CD14-positive monocyte (primary cell): ENCODE measurements at regions not wholly inside any gene's neighbourhood (a gene's known extent, or its start where the extent isn't known, plus 50 kb on each side); places are given as distances from the start of the nearest gene placed in this dataset.

Source experiments
- DNase-seq, 3 donors: peaks; one replicate each; pipeline ENCODE4 v3.0.0-alpha.2; 2011 to 2022
- H2AFZ ChIP-seq: 2 replicates; pipeline ENCODE4 v1.6.0; 2012; ENCODE audit warnings: mild to moderate bottlenecking, low read depth, low read length, inconsistent platforms; ENCODE audit not compliant: insufficient read depth, poor library complexity, severe bottlenecking
- H3K27ac ChIP-seq, 2 donors: 1 replicate in 1 of 2; 2 replicates in 1 of 2; pipeline ENCODE4 v1.5.1; 2012 to 2013; ENCODE audit warnings: low read length in 2 of 2, control low read depth in 1 of 2, inconsistent platforms in 1 of 2, low read depth in 1 of 2, mild to moderate bottlenecking in 1 of 2
- H3K27me3 ChIP-seq, 2 donors: one replicate each; pipeline versions ENCODE4 v1.6.0 to v1.6.1; 2011 to 2013; ENCODE audit warnings: low read length in 2 of 2; ENCODE audit not compliant: control insufficient read depth in 2 of 2, insufficient read depth in 2 of 2
- H3K36me3 ChIP-seq, 2 donors: replicated peaks in 1 of 2; 1 replicate in 1 of 2; 2 replicates in 1 of 2; pipeline versions ENCODE4 v1.5.1 to v1.6.1; 2012 to 2013; ENCODE audit warnings: low read length in 2 of 2, control low read depth in 1 of 2, inconsistent platforms in 1 of 2, mild to moderate bottlenecking in 1 of 2; ENCODE audit not compliant: insufficient read depth in 2 of 2, control insufficient read depth in 1 of 2
- H3K4me1 ChIP-seq, 2 donors: 1 replicate in 1 of 2; 2 replicates in 1 of 2; pipeline versions ENCODE4 v1.5.1 to v1.6.1; 2012 to 2013; ENCODE audit warnings: low read length in 2 of 2, control low read depth in 1 of 2, inconsistent platforms in 1 of 2, mild to moderate bottlenecking in 1 of 2, moderate library complexity in 1 of 2; ENCODE audit not compliant: insufficient read depth in 2 of 2, control insufficient read depth in 1 of 2
- H3K4me2 ChIP-seq: replicated peaks from 2 replicates; pipeline ENCODE3; 2012; ENCODE audit warnings: low read length, moderate library complexity, mild to moderate bottlenecking; ENCODE audit not compliant: poor library complexity, severe bottlenecking; ENCODE audit errors: extremely low read depth
- H3K4me3 ChIP-seq, 3 experiments: fragments of 200-600 bp in 1 of 3; sonication (generic) in 1 of 3; replicated peaks in 1 of 3; 1 replicate in 2 of 3; 2 replicates in 1 of 3; pipeline ENCODE4 v1.5.1; 2011 to 2013; ENCODE audit warnings: low read length in 3 of 3, mild to moderate bottlenecking in 3 of 3, control low read depth in 2 of 3, low read depth in 2 of 3, inconsistent platforms in 1 of 3, moderate library complexity in 1 of 3
- H3K79me2 ChIP-seq: 2 replicates; pipeline ENCODE4 v1.6.0; 2012; ENCODE audit warnings: mild to moderate bottlenecking, control low read depth, inconsistent platforms, low read length, moderate library complexity; ENCODE audit not compliant: insufficient read depth
- H3K9ac ChIP-seq: 2 replicates; pipeline ENCODE4 v1.6.0; 2017; ENCODE audit warnings: low read length, mild to moderate bottlenecking; ENCODE audit not compliant: insufficient read depth, poor library complexity, severe bottlenecking
- H3K9me3 ChIP-seq, 2 donors: replicated peaks in 1 of 2; 1 replicate in 1 of 2; 2 replicates in 1 of 2; pipeline versions ENCODE4 v1.5.1 to v1.6.1; 2012 to 2013; ENCODE audit warnings: low read length in 2 of 2, control low read depth in 1 of 2; ENCODE audit not compliant: control insufficient read depth in 1 of 2, insufficient read depth in 1 of 2
- H4K20me1 ChIP-seq: 2 replicates; pipeline ENCODE4 v1.6.0; 2012; ENCODE audit warnings: mild to moderate bottlenecking, low read length, control low read depth, moderate library complexity; ENCODE audit not compliant: insufficient read depth
- H3K27ac Mint-ChIP-seq, 7 donors: one replicate each; pipeline ENCODE4 v1.8.0; 2020; ENCODE audit warnings: mild to moderate bottlenecking in 7 of 7, mixed read lengths in 7 of 7, moderate library complexity in 6 of 7, inconsistent platforms in 2 of 7
- H3K27me3 Mint-ChIP-seq, 3 donors: one replicate each; pipeline ENCODE4 v1.8.0; 2021 to 2022; ENCODE audit warnings: low read depth in 3 of 3, mild to moderate bottlenecking in 3 of 3, mixed read lengths in 3 of 3, moderate library complexity in 3 of 3, inconsistent platforms in 1 of 3
- H3K36me3 Mint-ChIP-seq, 2 donors: one replicate each; pipeline ENCODE4 v1.8.0; 2020; ENCODE audit warnings: mixed read lengths in 2 of 2, inconsistent platforms in 1 of 2, mild to moderate bottlenecking in 1 of 2
- H3K4me1 Mint-ChIP-seq: one replicate; pipeline ENCODE4 v1.8.0; 2020; ENCODE audit warnings: mild to moderate bottlenecking, mixed read lengths
- H3K4me3 Mint-ChIP-seq, 2 donors: one replicate each; pipeline ENCODE4 v1.8.0; 2020; ENCODE audit warnings: mild to moderate bottlenecking in 2 of 2, mixed read lengths in 2 of 2, moderate library complexity in 1 of 2
- H3K9me3 Mint-ChIP-seq, 7 donors: one replicate each; pipeline ENCODE4 v1.8.0; 2020 to 2022; ENCODE audit warnings: mixed read lengths in 7 of 7, mild to moderate bottlenecking in 6 of 7, moderate library complexity in 6 of 7, inconsistent platforms in 2 of 7
- CTCF ChIP-seq: fragments of 200-600 bp; IDR thresholded peaks from one replicate; pipeline ENCODE4 v1.8.0; 2022; ENCODE audit warnings: antibody characterized with exemption, mild to moderate bottlenecking
- WGBS: methylation state at CpG from one replicate; pipeline ENCODE4 v1.1.5; 2013; ENCODE audit warnings: missing lambda C conversion rate; ENCODE audit not compliant: insufficient coverage; 5-methylcytosine and 5-hydroxymethylcytosine counted together
- intact Hi-C, 2 donors: fragments of 100-400 bp; cut with micrococcal nuclease; formaldehyde crosslinking; loops; one replicate each; pipeline versions ENCODE4 v1.15.0 to v1.15.1; 2023

DNA sequence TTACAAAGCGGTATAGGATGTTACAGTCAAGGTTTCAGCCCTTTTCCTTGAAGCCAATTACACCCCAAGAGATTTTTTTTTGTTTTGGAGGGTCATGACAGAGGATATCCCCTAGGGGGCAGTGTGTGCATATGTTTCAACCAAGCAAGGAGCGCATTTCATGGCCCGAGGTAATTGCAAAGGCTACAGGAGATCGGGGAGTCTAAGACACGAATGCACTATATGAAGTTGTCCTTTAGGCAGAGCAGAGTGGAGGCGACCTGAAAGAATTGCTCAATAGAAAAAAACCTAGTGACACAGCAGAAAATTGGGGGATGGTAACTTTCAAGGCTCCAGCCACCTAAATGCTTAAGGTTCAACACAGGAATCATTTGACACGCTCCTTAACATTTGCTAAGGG lies 219.8 kb upstream of the PARD3B start:
- TF ChIP-seq CTCF: peak; percentile 86
- H3K4me1 ChIP-seq: no peaks in the 10 kb centered on the region
- peaks cover 0 to 4% (median 2%) of the 10 kb centered on the region in 3 donors for H3K27me3 Mint-ChIP-seq
- H4K20me1 ChIP-seq: no peaks in the 10 kb centered on the region
- H3K9ac ChIP-seq: no peak overlapping the region
- H3K27ac Mint-ChIP-seq: no peak overlapping the region
- intact Hi-C loops: loop anchor here (5.0 to 10.0 kb wide), 2 partner anchors 181 to 1352 kb away; no protein-coding TSS in a partner anchor
- WGBS: 0% methylated on average over 5 of the region's 7 CpGs
- no peaks in the 10 kb centered on the region for H3K36me3 ChIP-seq
- no peaks in the 10 kb centered on the region for H3K79me2 ChIP-seq
- H3K27ac ChIP-seq: no peak overlapping the region
- no peak overlapping the region for H3K4me2 ChIP-seq
- H2AFZ ChIP-seq: no peak overlapping the region
- H3K27me3 ChIP-seq: no peaks in the 10 kb centered on the region
- H3K36me3 Mint-ChIP-seq: no peaks in the 10 kb centered on the region
- H3K4me1 Mint-ChIP-seq: peaks cover 4% of the 10 kb centered on the region
- no peaks in the 10 kb centered on the region for H3K9me3 Mint-ChIP-seq
- H3K9me3 ChIP-seq: no peaks in the 10 kb centered on the region
- DNase-seq: peak; percentile 21 to 43 (median 26)
- no peak overlapping the region for H3K4me3 ChIP-seq
- no peak overlapping the region for H3K4me3 Mint-ChIP-seq

DNA sequence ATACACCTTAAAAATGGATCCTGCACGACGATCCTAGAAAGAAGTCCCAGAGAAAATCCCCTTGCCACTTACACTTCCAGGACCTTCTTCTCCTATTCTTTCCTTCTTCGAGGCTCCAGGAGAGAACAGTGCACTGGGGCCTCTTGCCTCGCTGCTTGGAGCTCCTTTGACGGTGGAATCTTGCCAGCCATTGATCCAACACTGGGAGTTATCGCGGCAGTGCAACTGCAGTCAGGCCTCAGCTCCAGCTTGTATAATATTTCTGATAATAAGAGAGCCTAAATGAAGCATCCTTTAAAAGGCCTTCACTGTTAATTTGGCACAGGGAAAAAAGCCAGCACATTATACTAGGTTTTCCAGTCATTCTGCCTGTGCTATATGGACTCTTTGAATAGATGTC lies 216.9 kb upstream of the PARD3B start:
- intact Hi-C loops: loop anchor here (5.0 to 10.0 kb wide), 2 partner anchors 184 to 1349 kb away; no protein-coding TSS in a partner anchor
- Histone ChIP-seq H3K27ac (no peak overlapping the region), H3K4me3 (no peak overlapping the region), H3K4me2 (no peak overlapping the region), H3K9ac (no peak overlapping the region), H3K36me3 (no peaks in the 10 kb centered on the region), H3K4me1 (no peaks in the 10 kb centered on the region), H4K20me1 (no peaks in the 10 kb centered on the region), H3K79me2 (no peaks in the 10 kb centered on the region), H3K9me3 (no peaks in the 10 kb centered on the region), H2AFZ (no peak overlapping the region), H3K27me3 (no peaks in the 10 kb centered on the region)
- 60% methylated on average over 1 of the region's 7 CpGs for WGBS
- H3K4me3 Mint-ChIP-seq: no peak overlapping the region
- no peak for DNase-seq
- TF ChIP-seq CTCF: no peak
- no peaks in the 10 kb centered on the region for H3K9me3 Mint-ChIP-seq
- H3K27ac Mint-ChIP-seq: no peak overlapping the region
- peaks cover 4% of the 10 kb centered on the region for H3K4me1 Mint-ChIP-seq
- H3K36me3 Mint-ChIP-seq: no peaks in the 10 kb centered on the region
- H3K27me3 Mint-ChIP-seq: peaks cover 0 to 4% (median 3%) of the 10 kb centered on the region in 3 donors
